HFFc6 (cell line): ENCODE measurements at regions not wholly inside any gene's neighbourhood (a gene's known extent, or its start where the extent isn't known, plus 50 kb on each side); places are given as distances from the start of the nearest gene placed in this dataset.
A peak's percentile ranks its signal among the peaks of the same experiment; 100 is the strongest.

Source experiments
- DNase-seq: peaks from one replicate; pipeline ENCODE4 v3.0.0-alpha.2; 2018
- H3K27ac Mint-ChIP-seq: 2 replicates; pipeline ENCODE4 v1.8.0; 2020; ENCODE audit warnings: mild to moderate bottlenecking, mixed read lengths
- H3K27me3 Mint-ChIP-seq: 2 replicates; pipeline ENCODE4 v1.8.0; 2021; ENCODE audit warnings: mild to moderate bottlenecking, moderate library complexity, mixed read lengths; ENCODE audit not compliant: insufficient read depth
- H3K36me3 Mint-ChIP-seq: 2 replicates; pipeline ENCODE4 v1.8.0; 2021; ENCODE audit warnings: low read depth, mixed read lengths
- H3K4me1 Mint-ChIP-seq: 2 replicates; pipeline ENCODE4 v1.8.0; 2020; ENCODE audit warnings: low read depth, mixed read lengths
- H3K4me3 Mint-ChIP-seq: 2 replicates; pipeline ENCODE4 v1.8.0; 2020; ENCODE audit warnings: mild to moderate bottlenecking, moderate library complexity, mixed read lengths
- H3K9me3 Mint-ChIP-seq: 2 replicates; pipeline ENCODE4 v1.8.0; 2020; ENCODE audit warnings: mild to moderate bottlenecking, mixed read lengths
- CTCF ChIP-seq: fragments of 200-600 bp; sonication (generic); IDR thresholded peaks from 2 replicates; pipeline ENCODE4 v1.5.0; 2021; ENCODE audit warnings: antibody characterized with exemption, mild to moderate bottlenecking

DNA sequence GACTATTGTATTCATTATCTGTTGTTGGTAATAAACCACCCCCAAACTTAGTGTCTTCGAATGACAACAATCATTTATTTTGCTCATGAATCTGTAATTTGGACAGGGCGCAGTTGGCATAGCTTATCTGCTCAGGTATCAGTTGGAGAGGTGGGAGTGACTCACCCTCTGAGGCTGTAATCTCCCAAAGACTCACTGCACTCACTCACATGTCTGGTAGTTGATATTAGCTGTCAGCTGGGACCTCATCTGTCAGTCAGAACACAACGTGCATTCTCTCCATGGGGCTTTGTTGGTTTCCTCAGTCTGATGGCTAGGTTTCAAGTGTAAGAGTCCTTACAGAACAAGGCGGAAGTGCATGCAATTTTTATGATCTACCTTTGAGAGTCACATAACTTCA is 183.5 kb upstream of the PRNP start:
- DNase-seq, result no peak
- Mint-ChIP-seq H3K4me3 (no peak overlapping the region), H3K36me3 (peaks cover 57% of the 10 kb centered on the region), H3K27ac (no peak overlapping the region), H3K4me1 (peaks cover 38% of the 10 kb centered on the region), H3K9me3 (peaks cover 31% of the 10 kb centered on the region), H3K27me3 (no peaks in the 10 kb centered on the region; the same call in none of the 2 replicates)
- no peak for TF ChIP-seq CTCF

- Mint-ChIP-seq H3K4me3 (no peak overlapping the region), H3K36me3 (peaks cover 22% of the 10 kb centered on the region), H3K9me3 (peaks cover 13% of the 10 kb centered on the region), H3K27ac (no peak overlapping the region; the same call in 1 of the 2 replicates), H3K27me3 (no peaks in the 10 kb centered on the region; the same call in 1 of the 2 replicates), H3K4me1 (peaks cover 55% of the 10 kb centered on the region)
- no peak for TF ChIP-seq CTCF
- DNase-seq, result no peak
Observed at GRCh38 chr20:4493386-4493785, 192.9 kb upstream of the PRNP start.

DNA sequence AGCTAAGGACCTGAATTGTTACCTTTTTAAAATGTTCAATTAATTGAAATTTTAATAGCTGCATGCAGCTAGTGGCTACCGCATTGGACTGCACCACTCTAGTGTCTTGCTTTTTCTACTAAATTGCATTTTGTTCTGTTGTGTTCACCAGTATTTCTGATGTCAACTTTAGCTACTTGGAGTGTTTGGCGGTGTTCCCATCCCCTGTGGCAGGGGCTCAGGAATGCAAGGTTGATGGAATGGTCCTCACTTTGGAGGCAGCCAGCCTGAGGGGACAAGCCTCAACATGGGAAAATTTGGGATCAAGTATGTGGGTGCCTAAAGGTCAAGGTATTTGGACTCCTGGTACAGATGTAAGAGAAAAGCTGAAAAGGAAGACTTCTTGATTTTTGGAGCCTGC is 194.6 kb upstream of the PRNP start:
- H3K27me3 Mint-ChIP-seq, result no peaks in the 10 kb centered on the region; the same call in 1 of the 2 replicates
- no peak for TF ChIP-seq CTCF
- H3K4me1 Mint-ChIP-seq, result peaks cover 73% of the 10 kb centered on the region
- DNase-seq, result no peak
- H3K4me3 Mint-ChIP-seq, result no peak overlapping the region
- peak overlapping the region; percentile 55 for H3K27ac Mint-ChIP-seq
- peaks cover 3% of the 10 kb centered on the region for H3K9me3 Mint-ChIP-seq
- peaks cover 6% of the 10 kb centered on the region; the same call in 1 of the 2 replicates for H3K36me3 Mint-ChIP-seq

DNA sequence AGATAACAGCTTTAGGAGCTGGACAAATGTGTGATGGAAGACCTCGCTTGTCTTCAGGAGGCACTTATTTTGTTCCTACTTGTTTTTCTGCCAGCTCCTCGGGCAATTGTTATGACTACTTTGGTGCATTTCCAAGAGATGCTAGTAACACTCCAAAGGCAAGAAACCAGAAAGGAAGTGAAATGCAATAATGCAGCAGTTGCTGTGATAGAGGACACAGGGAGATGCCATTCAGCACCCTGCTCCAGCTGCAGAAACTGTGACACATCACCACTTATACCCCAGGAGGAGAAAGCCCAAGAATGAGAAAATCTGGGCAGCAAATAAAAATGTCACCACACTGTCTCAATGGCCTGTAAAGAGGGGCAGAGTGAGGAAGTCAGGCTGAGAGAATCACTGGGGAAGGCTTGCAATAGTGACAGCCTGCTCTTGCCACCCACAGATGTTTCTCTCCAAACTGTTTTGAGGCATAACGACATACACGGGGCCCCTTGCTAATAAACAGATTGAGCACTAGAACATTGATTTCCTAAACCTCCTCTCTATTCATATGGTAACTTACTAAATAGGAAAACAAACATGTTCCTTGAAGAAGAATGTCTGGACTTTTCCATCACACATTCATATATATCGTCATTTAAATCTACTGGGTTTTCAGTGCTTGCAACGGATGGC is 195.5 kb upstream of the PRNP start:
- H3K9me3 Mint-ChIP-seq, result no peaks in the 10 kb centered on the region; the same call in 1 of the 2 replicates
- peak overlapping the region; percentile 14 for H3K4me3 Mint-ChIP-seq
- peak overlapping the region; percentile 93 for H3K27ac Mint-ChIP-seq
- TF ChIP-seq CTCF, result no peak
- H3K27me3 Mint-ChIP-seq, result no peaks in the 10 kb centered on the region; the same call in 1 of the 2 replicates
- H3K36me3 Mint-ChIP-seq, result no peaks in the 10 kb centered on the region
- H3K4me1 Mint-ChIP-seq, result peaks cover 74% of the 10 kb centered on the region
- peak; percentile 66 for DNase-seq

GRCh38 chr20:4490045-4490444 is 196.2 kb upstream of the PRNP start:
- TF ChIP-seq CTCF, result no peak
- no peaks in the 10 kb centered on the region for H3K36me3 Mint-ChIP-seq
- no peak overlapping the region for H3K4me3 Mint-ChIP-seq
- peaks cover 74% of the 10 kb centered on the region for H3K4me1 Mint-ChIP-seq
- no peak for DNase-seq
- no peaks in the 10 kb centered on the region; the same call in 1 of the 2 replicates for H3K27me3 Mint-ChIP-seq
- peak overlapping the region; percentile 93 for H3K27ac Mint-ChIP-seq
- H3K9me3 Mint-ChIP-seq, result no peaks in the 10 kb centered on the region; the same call in 1 of the 2 replicates
